Testis (tissue), 2 donors: ENCODE measurements at regions not wholly inside any gene's neighbourhood (a gene's known extent, or its start where the extent isn't known, plus 50 kb on each side); places are given as distances from the start of the nearest gene placed in this dataset.

Experiments
- DNase-seq: peaks from one replicate; pipeline ENCODE4 v3.0.0-alpha.2; 2019
- H3K27ac ChIP-seq, 2 donors: fragments of 200-600 bp; sonication (generic); one replicate each; pipeline ENCODE4 v1.5.1; 2019
- H3K27me3 ChIP-seq: fragments of 200-600 bp; sonication (generic); one replicate; pipeline ENCODE4 v1.5.1; 2019
- H3K36me3 ChIP-seq: fragments of 200-600 bp; sonication (generic); one replicate; pipeline ENCODE4 v1.5.1; 2017; ENCODE audit warnings: low read depth; ENCODE audit errors: missing control alignments
- H3K4me1 ChIP-seq: fragments of 200-600 bp; sonication (generic); one replicate; pipeline ENCODE4 v1.5.1; 2019
- H3K4me3 ChIP-seq, 2 donors: fragments of 200-600 bp; sonication (generic); one replicate each; pipeline ENCODE4 v1.5.1; 2017 to 2019
- H3K9me3 ChIP-seq: fragments of 200-600 bp; sonication (generic); one replicate; pipeline ENCODE4 v1.5.1; 2017
- CTCF ChIP-seq, 3 experiments: fragments of 450-650 bp in 2 of 3; fragments of 200-600 bp in 1 of 3; sonication (generic) in 1 of 3; IDR thresholded peaks; one replicate each; pipeline ENCODE4 v1.5.1; 2016 to 2019; ENCODE audit warnings: antibody characterized with exemption in 3 of 3, mild to moderate bottlenecking in 2 of 3, moderate library complexity in 1 of 3
- POLR2A ChIP-seq: fragments of 450-650 bp; IDR thresholded peaks from one replicate; pipeline ENCODE4 v1.6.1; 2017; ENCODE audit warnings: antibody characterized with exemption, mild to moderate bottlenecking, moderate library complexity
- WGBS, 2 donors: methylation state at CpG; one replicate each; pipeline ENCODE4 v1.1.5; 2018; 5-methylcytosine and 5-hydroxymethylcytosine counted together
- intact Hi-C: fragments of 100-400 bp; cut with DNase I; formaldehyde crosslinking; loops from one replicate; pipeline ENCODE4 v1.15.1; 2023; ENCODE audit warnings: low total_unique reads

GRCh38 chr1:238673561-238673960, 712.8 kb upstream of the CHRM3 start:
- Histone ChIP-seq H3K36me3 (no peaks in the 10 kb centered on the region), H3K4me3 (no peak overlapping the region), H3K9me3 (no peaks in the 10 kb centered on the region), H3K4me1 (no peaks in the 10 kb centered on the region), H3K27ac (no peak overlapping the region), H3K27me3 (no peaks in the 10 kb centered on the region)
- TF ChIP-seq CTCF (IDR thresholded peaks at IDR 0.05) (no peak), POLR2A (no peak)
- DNase-seq = no peak
- intact Hi-C loops = no loop called here
- 81 to 85% methylated on average over 3 of the region's 3 CpGs for WGBS, 2 donors

- H3K4me3 ChIP-seq = no peak overlapping the region
- no peaks in the 10 kb centered on the region for H3K4me1 ChIP-seq
- H3K9me3 ChIP-seq = no peaks in the 10 kb centered on the region
- intact Hi-C loops = no loop called here
- no peaks in the 10 kb centered on the region for H3K36me3 ChIP-seq
- 88 to 92% methylated on average over 3 of the region's 3 CpGs for WGBS, 2 donors
- no peak for TF ChIP-seq CTCF (IDR thresholded peaks at IDR 0.05)
- TF ChIP-seq POLR2A = no peak
- DNase-seq = no peak
- H3K27ac ChIP-seq = no peak overlapping the region
- H3K27me3 ChIP-seq = no peaks in the 10 kb centered on the region
Measured at GRCh38 chr1:238672806-238673205, 713.6 kb upstream of the CHRM3 start.

GRCh38 chr1:238672262-238672661, 714.1 kb upstream of the CHRM3 start:
- intact Hi-C loops = no loop called here
- no peaks in the 10 kb centered on the region for H3K36me3 ChIP-seq
- no peak for DNase-seq

GRCh38 chr1:238664139-238664538, 722.2 kb upstream of the CHRM3 start:
- intact Hi-C loops = no loop called here
- WGBS, 2 donors = 73 to 75% methylated on average over 2 of the region's 2 CpGs
- no peak overlapping the region for H3K27ac ChIP-seq
- TF ChIP-seq POLR2A (no peak), CTCF (IDR thresholded peaks at IDR 0.05) (no peak)
- H3K4me1 ChIP-seq = no peaks in the 10 kb centered on the region
- H3K9me3 ChIP-seq = no peaks in the 10 kb centered on the region
- no peak overlapping the region for H3K4me3 ChIP-seq
- no peaks in the 10 kb centered on the region for H3K27me3 ChIP-seq
- no peak for DNase-seq
- H3K36me3 ChIP-seq = no peaks in the 10 kb centered on the region

More at GRCh38 chr1:238672262-238672661, 714.1 kb upstream of the CHRM3 start:
- Histone ChIP-seq H3K27ac (no peak overlapping the region), H3K4me1 (no peaks in the 10 kb centered on the region), H3K9me3 (no peaks in the 10 kb centered on the region), H3K4me3 (no peak overlapping the region), H3K27me3 (no peaks in the 10 kb centered on the region)
- TF ChIP-seq CTCF (IDR thresholded peaks at IDR 0.05) (no peak), POLR2A (no peak)
- 43 to 45% methylated on average over 4 of the region's 4 CpGs for WGBS, 2 donors

GRCh38 chr1:238660849-238661248, 725.5 kb upstream of the CHRM3 start:
- Histone ChIP-seq H3K9me3 (no peaks in the 10 kb centered on the region), H3K4me1 (no peaks in the 10 kb centered on the region), H3K27ac (no peak overlapping the region), H3K27me3 (no peaks in the 10 kb centered on the region), H3K36me3 (no peaks in the 10 kb centered on the region), H3K4me3 (no peak overlapping the region)
- 44 to 67% methylated on average over 1 of the region's 1 CpG for WGBS, 2 donors
- TF ChIP-seq CTCF (IDR thresholded peaks at IDR 0.05) = no peak
- intact Hi-C loops = no loop called here
- no peak for DNase-seq
